Left kidney (tissue), 1 donor: ENCODE measurements at regions not wholly inside any gene's neighbourhood (a gene's known extent, or its start where the extent isn't known, plus 50 kb on each side); places are given as distances from the start of the nearest gene placed in this dataset.
"Not testable (repeated sequence)": the region's sequence is repeated elsewhere in the genome, so short reads cannot be mapped to it uniquely, and the experiment has no call there.

Experiments
- DNase-seq: peaks from one replicate; pipeline ENCODE4 v3.0.0-alpha.2; 2013

DNA sequence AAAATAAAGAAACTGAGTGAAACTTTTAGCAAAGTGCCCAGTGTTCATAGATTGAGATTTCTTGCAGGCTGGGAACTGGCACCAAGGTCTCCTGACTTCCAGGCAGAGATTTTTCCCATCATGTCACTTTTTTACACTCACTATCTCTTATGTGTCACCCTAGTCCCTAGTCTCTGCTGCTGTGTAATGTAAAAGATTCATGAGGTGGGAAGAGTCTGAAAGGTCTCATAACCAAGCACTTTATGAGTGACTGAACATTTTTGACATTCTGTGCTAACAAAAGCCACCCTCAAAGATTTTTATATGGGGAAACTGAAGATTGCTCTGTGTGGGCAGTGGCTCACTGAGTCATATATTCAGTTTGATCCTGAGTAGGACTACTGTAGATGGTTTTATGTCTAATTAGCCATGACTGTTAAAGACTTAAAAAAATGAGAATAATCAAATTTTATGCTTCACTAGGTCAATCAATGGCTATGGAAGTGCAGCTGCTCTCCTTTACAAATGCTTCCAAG is 900.3 kb upstream of the SORCS1 start:
- no peak for DNase-seq

DNA sequence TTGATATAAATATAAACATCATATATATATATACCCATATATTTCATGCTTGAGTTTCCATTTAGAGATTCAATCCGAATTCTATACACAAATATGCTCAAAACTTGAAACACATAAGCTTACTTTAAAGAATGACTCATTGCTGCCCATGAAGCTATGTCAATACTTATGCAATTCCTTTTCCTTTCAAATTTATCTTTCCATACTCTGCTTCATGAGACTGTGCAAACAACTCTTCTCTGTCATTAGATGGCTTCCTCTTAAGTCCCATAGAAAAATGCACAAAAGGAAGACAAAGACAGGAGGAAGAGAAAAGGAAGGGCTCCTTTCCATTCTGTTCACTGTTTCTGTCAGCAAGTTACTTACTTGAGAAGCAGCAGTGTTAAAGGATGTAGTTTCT is 895.7 kb upstream of the SORCS1 start:
- no peak for DNase-seq

DNA sequence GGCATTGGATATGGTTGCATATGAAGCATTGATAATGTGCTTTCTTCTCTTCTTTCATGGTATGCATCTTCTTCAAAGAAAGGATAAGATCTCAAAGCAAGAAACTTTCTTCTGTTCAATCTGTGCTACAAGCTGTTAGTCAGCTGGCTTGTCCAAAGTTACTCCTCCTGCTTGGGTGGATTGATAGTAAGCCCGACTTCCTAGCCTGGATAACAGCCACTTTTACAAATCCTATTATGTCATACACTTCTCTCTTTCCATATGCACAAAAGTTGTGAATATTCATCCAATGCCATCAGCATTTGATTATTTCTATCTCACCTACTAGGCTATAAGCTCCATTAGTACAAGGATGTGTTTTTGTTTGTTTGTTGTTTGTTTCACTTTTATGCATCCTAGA is 891.0 kb upstream of the SORCS1 start:
- DNase-seq = no peak

DNA sequence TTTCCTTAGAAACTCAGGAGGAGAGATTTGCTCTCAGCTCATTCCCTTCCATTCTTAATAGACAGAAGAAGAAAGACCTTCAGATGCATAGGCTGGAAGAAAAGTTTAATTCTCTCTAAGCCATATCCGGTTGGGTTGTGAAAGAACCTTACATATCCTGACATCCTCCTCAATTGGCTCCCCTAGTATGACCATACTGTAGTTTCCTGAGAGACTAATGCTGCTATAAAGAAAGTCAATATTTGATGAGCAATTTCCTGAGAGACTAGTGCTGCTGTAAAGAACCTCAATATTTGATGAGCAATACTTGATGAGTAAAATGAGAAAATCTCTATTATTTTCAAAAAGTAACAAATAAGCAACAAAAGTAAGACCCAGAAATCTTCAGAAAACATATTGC is 888.5 kb upstream of the SORCS1 start:
- no peak for DNase-seq

DNA sequence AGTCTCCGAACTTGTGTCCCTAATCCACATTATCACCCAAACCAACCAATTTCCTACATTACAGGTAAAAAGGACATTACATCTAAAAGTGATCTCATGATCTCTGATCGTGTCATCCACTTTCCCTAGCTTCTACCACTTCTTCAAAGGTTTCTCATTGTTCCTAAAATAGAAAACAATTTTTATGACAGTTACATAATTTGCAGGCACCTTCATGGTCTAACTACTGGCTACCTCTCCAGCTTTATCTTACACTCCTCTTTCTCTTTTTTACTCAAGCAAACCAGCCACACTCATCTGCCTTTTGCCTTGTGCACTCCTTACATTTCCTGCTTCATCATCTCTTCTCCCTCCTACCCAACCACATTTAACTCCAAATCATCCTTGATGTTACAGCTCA is 886.7 kb upstream of the SORCS1 start:
- no peak for DNase-seq

DNA sequence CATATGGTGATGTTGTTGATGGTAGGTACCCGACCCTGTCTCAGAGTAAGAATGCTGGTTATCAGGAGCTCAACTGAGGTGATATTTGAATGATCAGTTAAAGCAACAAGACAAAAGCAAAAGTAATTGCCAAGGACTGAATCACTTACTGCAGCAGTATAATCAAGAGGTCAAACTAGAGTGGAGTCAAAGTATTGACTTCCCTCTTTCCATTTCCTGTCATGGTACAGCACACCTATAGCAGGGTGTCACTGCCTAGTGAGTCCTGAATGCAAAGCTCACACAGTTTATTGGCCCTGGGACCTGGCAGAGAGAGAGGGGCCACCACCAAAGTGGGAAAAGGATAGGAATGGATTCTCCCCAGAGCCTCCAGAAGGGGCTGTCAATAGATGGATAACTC is 886.1 kb upstream of the SORCS1 start:
- DNase-seq = no peak

DNA sequence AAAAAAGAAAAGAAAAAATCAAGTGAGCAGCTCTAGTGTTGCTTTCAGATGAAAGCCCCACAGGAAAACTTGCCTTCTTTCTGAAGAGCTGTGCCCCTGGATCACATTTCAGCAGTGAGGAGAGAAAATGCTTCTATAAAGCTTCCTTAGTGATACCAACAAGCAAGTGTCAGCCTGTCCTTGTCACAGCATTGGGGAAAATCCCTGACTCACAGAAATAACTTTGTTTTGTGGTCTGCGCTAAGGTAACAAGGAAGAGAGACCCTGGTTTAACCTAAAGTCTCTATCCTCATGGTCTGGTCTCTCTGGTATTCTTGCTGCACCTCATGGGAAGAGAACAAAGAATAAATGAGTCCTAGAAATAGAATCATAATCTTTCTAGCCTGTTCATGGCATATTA is 885.2 kb upstream of the SORCS1 start:
- no peak for DNase-seq

DNA sequence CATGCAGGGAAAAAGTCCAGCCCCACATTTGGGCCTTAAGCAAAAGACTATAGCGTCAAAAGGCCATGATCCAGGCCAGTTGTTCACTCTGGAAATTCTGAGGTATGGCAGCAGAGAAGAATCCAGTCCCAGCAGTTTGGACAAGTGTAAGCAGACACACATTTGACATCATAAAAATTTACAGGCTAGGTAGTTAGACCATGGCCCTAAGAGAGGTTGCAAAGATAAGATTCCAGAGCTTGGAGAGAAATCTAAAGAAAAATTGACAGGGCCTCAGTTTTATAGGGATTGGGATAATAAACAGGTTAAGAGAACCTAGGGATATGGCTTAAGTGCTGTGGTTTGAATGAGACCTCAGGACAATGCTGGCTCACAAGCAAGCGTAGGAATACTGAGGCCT is 884.4 kb upstream of the SORCS1 start:
- no peak for DNase-seq

DNA sequence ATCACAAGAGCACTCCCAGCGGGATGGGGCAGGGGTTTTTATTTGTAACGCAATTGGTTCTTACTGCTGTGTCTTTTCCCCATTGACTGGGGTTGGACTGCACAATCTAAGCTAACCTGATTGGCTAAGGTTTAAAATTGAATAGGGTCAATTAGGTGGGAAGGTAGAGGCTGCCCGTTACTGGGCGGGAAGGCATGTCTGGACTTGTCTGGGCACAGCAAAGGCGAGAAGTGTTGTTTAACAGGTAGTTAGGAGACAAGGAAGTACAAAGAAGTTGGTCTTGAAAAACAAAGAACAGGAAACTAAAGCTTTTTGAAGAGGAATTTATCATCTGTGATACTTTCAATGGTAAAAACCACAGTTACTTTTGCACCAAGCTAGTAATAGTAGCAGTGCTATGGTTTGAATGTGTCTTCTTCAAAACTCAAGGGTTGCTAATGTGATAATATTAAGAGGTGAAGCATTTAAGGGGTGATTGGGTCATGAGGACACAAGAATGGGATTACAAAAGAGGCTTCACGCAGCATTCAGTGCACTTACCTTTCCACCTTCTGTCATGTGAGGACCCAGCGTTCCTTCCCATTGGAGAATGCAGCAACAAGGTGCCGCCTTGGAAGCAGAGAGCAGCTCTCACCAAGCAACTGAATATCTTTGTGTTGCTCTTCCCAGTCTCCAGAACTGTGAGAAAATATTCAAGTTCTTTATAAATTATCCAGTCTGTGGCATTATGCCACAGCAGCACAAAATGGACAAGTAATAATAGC is 875.5 kb upstream of the SORCS1 start:
- no peak for DNase-seq

DNA sequence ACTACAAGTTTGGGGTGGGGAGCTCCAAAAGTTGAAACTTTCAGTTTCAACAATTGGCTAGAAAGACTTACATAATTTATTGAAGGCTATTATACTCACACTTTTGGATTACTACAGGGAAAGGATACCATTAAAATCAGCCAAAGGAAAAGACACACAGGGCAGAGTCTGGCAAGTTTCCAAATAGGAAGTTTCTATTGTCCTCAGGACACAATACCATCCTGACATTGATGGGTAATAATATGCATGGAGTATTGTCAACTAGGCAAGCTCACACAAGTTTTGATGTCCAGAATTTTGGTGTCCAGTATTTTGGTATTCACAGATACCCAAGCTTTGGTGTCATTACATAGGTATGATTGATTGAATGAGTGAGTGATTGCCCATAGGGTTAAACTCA is 872.6 kb upstream of the SORCS1 start:
- no peak for DNase-seq

DNA sequence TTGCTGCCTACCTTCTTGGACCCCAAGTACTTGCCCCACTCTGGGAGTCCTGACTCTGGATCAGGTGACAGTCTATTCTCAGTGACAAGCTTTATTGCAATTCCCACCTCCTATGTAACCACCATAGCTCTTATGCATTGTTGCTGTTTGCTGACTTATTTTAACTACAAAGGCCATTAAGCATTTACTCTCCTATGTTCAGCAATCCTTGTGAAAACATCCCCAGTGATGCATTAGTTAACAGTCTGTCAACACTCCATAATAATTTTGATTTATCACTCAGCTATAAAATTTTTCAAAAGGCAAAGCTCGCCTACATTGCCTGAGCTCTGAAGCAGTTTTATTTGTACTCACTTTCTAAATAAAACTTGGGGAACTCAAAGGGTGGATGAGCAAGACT is 871.8 kb upstream of the SORCS1 start:
- no peak for DNase-seq

DNA sequence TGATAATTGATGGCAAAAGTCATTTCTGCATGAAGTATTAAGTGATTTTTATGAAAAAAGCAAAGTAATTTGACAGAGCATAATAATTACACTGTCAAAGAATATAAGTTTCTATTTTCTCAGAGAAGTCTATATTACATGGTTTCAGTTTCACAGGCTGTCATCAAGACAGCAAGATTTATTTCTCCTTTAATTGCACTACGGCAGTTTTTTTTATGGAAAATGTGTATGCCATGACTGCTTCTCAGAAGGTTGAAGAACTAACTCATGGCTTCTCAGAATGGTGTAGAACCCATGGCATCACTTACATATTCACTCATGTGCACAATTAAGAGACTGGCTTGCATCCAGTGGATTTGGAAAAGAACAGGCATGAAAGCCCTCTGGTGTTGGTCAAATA is 870.3 kb upstream of the SORCS1 start:
- no peak for DNase-seq

DNA sequence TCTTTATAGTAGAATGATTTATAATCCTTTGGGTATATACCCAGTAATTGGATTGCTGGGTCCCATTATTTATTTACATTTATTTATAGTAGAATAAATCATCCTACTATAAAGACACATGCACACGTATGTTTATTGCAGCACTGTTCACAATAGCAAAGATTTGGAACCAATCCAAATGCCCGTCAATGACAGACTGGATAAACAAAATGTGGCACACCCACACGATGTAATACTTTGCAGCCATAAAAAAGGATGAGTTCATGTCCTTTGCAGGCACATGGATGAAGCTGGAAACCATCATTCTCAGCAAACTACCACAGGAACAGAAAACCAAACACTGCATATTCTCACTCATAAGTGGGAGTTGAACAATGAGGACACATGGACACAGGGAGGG is 869.0 kb upstream of the SORCS1 start:
- DNase-seq = not testable (repeated sequence)

DNA sequence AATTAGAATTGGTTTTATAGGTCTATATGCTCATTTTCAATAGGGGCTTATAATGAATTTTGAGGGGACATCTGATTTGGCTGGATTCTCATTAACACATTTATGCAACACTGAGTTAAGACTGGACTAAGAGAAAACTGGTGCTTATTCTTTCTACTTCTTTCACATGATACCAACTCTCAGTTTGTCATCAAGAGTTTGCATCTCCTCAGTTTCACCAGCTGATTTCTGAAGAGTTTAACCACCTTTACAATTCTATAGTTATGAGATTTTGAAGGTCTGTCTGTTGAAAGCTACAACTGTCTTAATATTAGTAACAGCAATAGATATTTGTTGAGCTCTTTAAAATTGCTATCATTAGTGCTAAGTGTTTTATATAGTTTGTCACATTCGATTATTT is 867.0 kb upstream of the SORCS1 start:
- DNase-seq = no peak

DNA sequence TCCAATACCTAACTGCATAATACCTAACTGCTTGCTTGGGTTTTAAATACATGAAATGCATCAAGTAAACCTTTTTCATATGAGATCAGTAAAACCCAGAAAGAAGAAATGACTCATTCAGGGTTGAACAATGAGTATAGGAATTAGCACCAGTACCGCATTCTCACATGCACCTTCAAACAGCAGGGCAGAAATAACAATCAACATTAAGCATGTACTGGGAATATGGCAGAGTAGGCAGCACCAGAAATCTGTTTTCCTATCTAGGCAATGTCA is 850.3 kb upstream of the SORCS1 start:
- no peak for DNase-seq

DNA sequence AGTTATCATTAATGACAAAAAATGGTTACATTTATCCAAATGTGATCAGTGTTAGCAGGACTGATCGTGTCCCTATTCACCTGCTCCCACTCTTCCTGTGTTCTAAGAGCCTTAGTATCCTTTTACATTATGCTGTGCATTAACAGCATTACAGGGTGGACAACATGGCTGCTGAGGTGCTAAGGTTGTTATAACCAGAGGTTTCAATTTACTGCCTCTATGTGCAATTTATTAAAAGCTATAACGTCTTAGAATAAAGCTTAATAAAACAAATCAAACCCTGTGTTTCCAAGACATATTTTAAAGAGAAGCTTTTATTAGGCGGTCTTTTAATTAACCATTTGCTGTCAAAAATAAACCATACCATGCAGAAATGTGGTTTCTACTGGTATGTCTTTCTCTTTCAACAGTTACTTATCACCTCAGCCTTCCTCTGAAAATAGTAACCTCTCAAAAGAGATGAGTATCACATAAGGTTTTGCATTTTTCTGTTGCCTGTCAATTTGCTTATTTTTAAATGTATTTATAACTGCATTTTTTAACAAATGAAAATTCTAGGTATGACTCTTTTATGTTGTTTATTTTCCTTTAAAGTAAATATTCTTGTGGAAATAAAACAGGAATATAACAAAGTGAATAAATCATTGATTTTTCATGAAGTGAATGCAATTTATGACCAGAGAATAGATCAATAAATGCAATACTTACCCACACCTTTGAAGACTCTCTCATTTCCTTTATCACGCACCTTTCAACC is 849.8 kb upstream of the SORCS1 start:
- DNase-seq = no peak

DNA sequence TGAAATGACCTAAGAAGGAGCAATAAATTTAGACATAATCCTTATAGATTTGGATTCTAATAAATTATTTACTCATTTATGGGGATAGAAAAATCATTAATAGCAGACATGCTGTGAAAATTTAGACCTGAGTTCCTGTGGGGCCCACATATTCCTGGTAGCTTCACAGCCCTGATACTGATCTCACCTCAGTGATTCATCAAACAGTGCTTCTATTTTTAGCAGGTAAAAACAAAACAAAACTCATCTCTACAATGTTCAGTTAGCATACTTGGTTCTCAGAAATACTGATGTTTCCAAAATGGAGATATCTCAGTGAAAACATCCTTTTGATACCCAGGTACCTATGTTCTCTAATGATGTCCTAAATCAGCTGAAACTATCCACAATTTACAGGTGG is 841.1 kb upstream of the SORCS1 start:
- DNase-seq = no peak

DNA sequence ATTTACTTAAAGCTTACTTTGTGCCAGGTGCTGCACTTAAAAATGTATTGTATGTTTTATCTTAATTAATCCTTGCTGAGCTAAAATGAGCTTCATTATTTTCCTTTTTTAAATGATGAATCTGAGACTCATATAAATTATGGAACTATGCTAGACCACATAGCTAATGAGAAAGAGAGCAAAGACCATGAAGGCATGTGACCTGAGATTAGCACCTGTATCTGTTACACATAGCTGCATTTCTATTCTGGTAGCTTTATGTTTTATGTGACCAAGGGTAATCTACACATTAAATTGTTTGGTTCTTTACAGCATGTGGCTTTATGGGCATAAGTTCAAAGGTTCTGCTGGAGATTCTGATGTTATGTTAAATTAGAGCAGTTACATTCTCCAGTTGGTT is 839.1 kb upstream of the SORCS1 start:
- no peak for DNase-seq

DNA sequence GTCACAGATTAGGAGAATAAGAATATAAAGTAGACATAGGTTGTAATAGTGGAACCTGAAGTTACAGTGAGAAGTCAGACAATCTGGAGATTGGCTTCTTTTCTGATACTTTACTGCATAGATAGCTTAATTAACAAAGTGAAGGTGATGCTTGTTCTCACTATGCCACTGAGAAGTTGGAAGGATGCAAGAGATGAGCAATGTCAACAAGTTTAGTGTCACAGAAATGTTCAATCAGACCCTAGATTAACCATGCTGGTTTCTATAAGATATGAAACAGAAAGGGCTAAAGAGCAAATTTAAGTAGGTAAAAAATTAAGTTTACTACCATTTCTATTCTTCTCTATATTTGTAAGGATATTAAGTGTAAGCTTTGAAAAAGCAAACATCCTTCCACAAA is 838.6 kb upstream of the SORCS1 start:
- no peak for DNase-seq

DNA sequence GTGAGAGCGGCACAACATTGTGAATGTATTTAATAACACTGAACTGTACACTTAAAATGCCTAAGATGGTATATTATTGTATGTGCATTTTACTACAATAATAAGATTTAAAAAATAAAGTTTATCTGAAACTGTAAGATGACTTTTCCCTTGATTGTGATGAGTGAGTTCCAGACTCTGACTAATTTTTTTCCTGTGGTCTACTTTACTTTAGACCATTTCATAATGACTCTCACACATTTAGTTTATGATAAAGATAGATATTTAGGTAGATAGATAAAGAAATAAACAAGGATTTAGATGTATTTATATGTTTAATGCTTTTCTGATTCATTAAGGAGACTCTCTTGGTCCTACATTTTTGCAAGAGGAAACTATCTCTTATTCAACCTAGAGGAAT is 835.9 kb upstream of the SORCS1 start:
- no peak for DNase-seq

DNA sequence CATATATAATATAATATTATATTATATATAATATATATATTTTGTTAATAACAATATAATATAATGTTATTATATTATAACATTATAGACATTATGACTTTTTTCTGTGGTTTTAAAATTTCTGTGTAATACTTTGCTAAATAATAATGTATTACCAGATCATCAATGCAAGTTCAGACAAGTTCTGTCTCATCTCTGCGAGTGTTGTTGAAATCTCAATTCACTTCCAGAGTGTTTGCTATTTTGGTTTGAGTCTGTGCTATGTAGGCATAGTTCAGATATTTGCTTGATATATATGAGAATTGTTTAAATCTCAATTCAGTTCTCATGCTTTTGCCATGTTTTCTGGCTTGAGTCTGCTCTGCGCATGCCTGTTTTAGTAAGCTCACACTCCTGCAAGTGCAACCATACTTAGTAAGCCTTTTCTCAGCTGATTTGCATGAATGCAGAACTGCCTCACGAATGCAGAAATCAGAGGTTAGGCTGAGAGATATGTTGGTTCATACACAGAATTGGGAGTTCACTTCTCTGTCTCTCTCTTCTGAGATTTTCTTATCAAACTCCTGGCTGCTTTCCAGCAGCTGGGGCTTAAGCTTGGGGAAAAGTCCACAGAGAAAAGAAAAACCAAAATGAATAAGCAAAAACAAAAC is 830.2 kb upstream of the SORCS1 start:
- no peak for DNase-seq

DNA sequence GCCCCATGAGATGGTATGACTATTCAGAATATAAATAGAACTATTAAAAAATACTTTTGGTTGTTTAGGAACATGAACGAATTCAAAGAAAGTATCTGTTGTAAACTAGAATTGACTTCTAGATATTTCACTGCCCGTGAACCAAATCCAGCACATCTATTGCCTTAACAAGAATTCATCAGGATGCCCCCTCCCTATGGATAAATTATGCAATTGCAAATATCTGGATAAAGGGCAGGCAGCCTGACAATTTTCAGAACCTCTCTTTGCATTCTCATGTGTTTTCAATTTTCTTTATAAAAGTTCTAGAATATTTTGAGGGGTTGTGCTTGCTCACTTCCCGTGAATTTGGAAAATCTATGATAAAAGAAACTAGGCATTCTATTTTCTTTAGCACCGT is 822.1 kb upstream of the SORCS1 start:
- no peak for DNase-seq

DNA sequence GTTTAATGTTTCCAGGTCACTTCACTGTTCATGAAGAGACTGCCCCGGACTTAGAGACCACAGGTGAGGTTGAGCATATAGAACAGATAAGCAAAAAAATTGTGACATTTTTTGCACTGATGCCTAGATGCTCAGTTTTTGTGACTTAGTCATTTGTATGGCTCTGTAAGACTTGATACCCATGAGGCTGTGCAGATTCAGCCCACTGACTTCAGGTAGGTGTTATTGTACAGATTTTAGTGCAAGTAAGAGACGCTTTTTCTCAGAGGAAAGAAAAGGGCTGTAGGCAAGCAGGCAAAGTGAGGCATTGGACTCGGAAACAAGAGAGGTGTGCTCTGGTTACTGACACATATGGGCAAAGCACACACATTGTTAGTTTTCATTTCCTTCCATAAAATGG is 820.1 kb upstream of the SORCS1 start:
- DNase-seq = no peak

DNA sequence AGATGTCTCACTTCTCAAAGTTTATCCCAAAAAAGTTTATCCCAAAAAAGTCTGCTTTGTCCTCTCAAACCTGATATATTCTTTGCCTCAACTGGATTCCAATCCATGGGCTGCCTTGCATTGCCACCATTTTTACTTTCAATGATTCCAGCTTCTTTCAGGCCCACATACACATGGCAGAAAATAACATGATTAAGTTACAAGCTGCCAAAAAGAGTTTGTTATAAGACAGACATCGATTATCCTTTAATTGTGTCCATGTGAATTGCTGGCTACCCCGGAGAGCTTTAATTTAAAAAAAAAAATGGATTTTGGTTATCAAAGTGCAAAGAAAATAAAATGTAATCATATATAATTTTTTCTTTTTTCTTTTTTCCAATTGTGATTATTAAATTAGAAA is 819.6 kb upstream of the SORCS1 start:
- DNase-seq = no peak
